Fibroblast of skin of left biceps (primary cell): ENCODE measurements at regions not wholly inside any gene's neighbourhood (a gene's known extent, or its start where the extent isn't known, plus 50 kb on each side); places are given as distances from the start of the nearest gene placed in this dataset.
"Not testable (repeated sequence)": the region's sequence is repeated elsewhere in the genome, so short reads cannot be mapped to it uniquely, and the experiment has no call there.

Experiments used
- DNase-seq, 2 experiments: peaks; one replicate each; pipeline ENCODE4 v3.0.0-alpha.2; 2013; ENCODE audit warnings: low read depth in 2 of 2

GRCh38 chr6:4677011-4677750 is 99.0 kb upstream of the CDYL start:
- DNase-seq, result no peak

- DNase-seq, result no peak
Observed at GRCh38 chr6:4676016-4676415, 100.2 kb upstream of the CDYL start.

DNA sequence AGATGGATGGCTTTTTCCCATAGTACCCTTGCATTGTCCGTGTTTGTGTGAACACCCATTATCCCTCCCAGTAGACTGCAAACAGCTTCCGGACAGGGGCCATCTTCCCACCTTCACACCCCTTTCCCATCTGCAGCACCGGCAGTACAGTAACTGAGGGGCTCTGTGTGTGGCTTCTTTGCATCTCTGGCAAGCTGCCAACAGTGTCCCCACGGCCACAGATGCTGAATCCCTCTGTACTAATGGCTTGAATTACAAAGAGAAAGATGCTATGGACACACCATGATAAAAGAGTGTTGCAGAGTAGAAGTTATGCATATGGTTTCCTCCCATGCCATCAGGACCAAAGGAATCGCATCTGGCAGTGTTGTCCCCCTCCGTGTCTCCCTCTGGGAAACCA is 101.1 kb upstream of the CDYL start:
- no peak for DNase-seq

GRCh38 chr6:4673861-4674260 is 102.3 kb upstream of the CDYL start:
- no peak for DNase-seq

DNA sequence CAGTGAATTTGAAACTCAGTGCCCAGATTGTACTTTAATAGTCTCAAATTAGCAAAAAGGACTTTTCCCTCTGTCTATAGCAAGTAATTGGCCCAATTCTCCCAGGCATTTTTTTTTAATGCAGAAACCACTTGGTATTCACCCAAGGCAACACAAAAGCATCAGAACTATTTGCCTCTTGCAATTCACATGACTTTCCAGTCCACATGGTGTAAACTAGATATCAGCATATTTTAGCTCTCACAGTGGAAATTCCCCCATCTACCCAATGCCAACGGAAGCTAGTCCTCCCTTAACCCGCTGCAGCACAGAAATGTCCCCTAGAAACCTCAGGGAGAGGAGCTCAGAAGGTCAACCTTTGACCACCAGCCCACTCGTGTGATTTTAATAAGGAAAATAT is 103.4 kb upstream of the CDYL start:
- no peak for DNase-seq

- no peak for DNase-seq
Observed at GRCh38 chr6:4671587-4672115, 104.6 kb upstream of the CDYL start.

- no peak for DNase-seq
Observed at GRCh38 chr6:4670824-4671409, 105.3 kb upstream of the CDYL start.

- DNase-seq, result no peak
Observed at GRCh38 chr6:4670290-4670689, 105.9 kb upstream of the CDYL start.

DNA sequence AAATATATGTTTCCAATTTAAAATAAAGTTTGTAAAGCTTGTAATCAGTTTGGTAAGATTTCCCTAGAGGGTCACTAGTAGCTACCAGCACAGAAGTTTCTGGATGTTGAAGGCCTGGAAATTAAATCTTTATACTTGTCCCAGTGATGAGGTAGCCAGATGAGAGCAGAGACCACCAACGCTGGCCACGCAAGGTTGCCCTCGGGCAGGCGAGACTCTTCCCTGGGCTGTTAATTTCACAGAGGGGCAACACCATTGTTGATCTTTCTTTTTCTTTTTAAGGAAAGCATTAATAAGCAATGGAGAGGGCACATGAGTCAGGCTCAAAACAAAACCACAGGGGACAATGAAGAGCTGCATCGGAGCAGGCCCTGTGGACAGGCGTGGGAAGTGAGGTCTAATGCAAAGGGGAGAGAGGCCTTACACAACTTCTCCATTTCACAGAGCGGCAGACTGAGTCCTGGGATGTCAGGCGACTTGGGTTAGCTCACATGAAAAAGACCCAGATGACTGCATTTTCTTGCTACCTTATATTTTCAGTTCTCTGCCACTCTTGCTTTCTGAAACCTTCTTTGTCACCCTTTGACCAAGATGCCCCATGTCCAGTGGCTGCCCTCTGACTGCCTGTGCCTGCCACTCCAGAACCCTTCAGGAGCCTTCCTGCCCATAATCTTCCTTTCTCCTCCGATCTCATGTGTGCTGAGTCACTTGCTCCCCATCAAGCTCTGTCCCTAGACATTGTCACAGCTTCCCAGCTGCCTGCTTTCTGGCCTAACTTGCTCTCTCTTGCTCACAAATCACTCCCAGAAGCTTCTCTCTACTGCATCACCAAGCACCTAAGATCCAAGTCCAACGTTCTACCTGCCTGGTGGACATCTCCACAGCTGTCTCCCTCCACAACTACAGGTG is 107.7 kb upstream of the CDYL start:
- no peak for DNase-seq

DNA sequence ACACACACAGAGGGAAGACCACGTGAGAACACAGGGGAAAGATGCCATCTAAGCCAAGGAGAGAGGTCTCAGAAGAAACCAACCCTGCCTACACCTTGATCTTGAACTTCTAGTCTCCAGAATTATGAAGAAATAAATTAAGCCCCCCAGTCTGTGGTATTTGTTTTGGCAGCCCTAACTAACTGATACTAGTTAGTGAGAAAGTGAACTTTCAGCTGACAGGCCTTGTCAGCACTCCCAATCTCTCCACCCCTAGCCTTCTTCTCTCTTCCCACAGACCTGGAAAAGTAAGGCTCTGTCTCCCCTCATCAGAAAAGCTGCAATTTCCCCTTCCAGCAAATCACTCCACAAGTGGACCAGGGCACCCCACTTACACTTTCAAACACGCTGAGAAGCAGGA is 108.6 kb upstream of the CDYL start:
- DNase-seq, result no peak

DNA sequence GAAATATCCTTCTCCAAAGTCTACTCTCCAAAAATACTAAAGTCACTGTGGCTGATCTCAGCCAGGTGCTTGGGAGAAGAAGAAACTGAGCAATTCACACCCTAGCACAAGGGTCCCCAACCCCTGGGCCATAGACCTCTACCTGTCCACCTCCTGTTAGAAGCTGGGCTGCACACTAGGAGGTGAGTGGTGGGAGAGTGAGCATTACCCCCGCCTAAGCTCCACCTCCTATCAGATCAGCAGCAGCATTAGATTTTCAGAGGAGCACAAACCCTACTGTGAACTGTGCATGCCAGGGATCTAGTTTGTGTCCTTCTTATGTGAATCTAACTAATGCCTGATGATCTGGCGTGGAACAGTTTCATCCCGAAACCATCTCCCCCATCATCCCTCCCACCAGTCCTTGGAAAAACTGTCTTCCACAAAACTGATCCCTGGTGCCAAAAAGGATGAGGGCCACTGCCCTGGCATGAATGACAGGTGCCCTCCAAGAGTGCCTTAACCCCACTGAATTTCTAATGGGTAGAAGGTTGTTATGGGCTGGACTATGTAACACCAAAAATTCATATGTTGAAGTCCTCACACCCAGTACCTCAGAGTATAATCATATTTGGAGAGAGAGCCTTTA is 109.2 kb upstream of the CDYL start:
- DNase-seq, result no peak

DNA sequence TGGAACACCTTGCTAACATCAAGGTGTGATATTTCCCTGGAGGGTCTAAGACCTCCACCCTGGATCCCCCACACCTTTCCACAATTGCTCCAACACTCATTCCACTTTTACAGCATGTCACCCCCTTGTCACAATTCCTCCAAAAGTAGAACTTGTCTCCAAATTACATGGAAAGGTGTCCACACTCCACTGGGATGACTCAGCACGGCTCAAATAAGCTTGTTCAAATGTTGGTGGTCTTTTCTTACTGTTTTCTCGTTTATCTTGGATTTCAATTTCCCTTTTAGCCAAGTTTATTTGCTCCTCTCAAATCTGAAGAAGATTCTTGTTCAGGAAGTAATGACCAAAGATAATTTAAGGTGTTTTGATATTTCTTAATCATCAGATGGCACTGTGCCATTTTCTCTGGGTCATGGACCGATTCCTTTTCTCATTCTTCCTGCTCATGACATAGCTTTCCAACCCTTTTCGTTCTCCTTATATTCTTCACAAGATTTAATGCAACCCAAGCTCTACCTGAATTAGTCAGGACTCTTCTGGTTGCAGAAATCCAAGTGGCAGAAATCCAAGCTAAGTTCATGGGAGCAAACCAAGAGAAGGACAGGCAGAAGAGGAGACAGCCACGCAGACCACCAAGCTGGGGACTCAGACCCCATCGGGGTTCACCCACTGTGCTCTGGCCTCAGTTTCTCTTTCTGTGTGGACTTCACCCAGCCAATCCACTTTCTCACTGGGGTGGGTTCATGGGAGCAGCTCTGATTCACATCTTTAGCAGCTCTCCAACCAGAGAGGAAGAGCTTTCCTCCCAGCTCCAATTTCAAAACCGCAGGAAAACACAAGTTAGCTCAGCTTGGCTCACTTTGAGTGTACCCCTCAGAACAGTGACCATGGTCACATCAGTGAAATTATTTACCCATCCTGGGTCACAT is 110.5 kb upstream of the CDYL start:
- no peak for DNase-seq

- no peak for DNase-seq
Observed at GRCh38 chr6:4664911-4665310, 111.3 kb upstream of the CDYL start.

DNA sequence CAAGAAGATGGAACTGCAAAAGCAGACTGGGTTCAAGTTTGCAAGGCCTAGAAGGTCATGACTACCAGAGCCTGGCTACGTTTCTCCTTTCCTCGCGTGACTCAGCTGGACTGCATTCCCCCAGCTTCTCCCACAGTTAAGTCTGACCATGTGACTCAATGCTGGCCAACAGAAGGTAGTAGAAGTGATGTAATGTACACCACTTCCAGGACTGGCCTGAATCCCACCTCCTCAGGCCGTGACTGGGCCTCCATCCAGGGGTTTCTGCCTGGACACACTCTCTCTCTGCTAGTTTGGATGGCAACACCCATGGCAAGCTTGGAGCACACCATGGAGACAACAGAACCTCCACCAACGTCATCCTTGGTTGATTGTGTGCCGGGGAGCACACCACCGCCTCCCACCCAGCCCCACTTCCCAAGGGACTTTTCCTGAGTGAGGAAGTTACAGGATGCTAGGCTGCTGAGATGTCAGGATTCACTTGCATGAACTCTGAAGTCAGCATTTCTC is 112.0 kb upstream of the CDYL start:
- DNase-seq, result peak in 1 of 2 experiments; percentile 33

- no peak for DNase-seq
Observed at GRCh38 chr6:4662886-4663285, 113.3 kb upstream of the CDYL start.

- DNase-seq, result no peak
Observed at GRCh38 chr6:4661391-4661790, 114.8 kb upstream of the CDYL start.

DNA sequence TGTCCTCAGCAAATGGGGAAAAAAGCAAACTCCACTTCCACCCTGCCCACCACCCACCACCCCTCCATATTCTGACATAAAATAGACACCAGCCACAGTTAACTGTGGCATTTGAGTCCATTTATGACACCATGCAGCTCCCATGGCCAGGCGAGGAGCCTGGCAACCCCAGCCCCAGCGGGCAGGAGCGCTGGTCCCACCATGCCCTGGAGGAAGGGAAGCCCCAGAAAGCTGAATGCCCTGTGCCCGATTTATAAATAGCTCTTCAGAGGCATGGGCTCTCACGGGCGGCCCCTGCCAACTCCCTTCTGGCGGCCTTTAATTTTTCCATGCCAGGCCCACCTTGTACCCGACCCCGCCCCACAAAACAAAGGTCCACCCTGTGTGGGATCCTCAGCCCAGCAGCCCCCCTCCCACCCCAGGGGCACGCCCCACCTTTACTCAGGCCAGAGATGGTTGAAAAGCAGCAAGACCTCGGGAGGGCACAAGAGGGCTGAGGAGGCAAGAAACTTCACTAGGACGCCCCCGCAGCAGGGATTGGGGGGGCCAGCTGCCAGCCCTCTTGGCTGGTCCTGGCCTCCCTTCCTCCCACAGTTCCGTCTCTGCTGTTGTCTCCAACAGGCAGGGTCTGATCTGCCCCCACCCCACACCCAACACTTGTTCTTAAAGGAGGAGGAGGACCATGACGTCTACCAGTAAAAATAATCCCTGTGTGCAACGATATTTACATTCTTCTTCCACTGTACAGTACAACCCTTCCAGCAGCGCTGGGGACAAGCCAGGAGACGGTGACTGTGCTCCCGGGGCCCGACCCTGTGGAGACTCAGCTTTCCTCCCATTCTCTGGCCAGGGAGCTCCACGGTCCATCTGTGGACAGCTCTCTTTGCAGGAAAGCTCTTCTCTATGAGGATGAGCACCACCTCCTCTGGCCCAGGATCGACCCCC is 115.6 kb upstream of the CDYL start:
- no peak for DNase-seq

DNA sequence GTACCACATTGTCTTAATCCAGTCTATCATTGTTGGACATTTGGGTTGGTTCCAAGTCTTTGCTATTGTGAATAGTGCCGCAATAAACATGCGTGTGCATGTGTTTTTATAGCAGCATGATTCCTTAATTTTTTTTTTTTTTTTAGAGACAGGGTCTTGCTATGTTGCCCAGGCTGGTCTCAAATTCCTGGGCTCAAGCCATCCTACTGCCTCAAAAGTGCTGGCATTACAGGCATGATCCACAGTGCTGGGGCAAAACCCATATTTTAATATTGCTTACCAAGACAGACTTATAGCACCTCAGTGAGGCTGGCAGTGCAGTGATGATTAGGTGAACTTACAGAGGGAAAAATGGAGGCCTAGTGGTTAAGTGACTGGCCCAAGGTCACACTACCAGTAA is 116.5 kb upstream of the CDYL start:
- not testable (repeated sequence) for DNase-seq

- DNase-seq, result no peak
Observed at GRCh38 chr6:4658486-4658885, 117.7 kb upstream of the CDYL start.

GRCh38 chr6:4656106-4656505 is 120.1 kb upstream of the CDYL start:
- no peak for DNase-seq
